ENCODE measurements at regions not wholly inside any gene's neighbourhood (a gene's known extent, or its start where the extent isn't known, plus 50 kb on each side); places are given as distances from the start of the nearest gene placed in this dataset.
"Not testable (repeated sequence)": the region's sequence is repeated elsewhere in the genome, so short reads cannot be mapped to it uniquely, and the experiment has no call there.

DNA sequence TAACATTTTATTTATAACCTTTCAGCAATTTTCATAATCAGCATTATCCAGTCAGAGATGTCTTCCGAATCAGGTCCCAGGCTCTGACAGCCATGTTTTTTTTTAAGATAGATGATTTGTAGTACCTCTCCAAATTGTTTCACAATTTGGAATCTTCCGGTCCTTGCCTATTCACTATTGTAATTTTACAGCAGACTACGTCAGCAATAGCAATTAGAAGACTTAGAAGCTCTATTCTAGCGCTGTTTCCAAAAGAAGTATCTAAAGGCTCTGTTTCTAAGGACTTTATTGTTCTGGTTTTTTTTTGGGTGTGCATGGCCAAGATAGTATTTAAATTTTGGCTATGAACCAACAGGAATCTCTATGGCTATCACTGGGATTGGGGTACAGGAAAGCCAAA, 94.6 kb upstream of the PELI1 start:
- Histone ChIP-seq H3K4me3 (ENCODE audit: low read length) (no peak overlapping the region), H3K36me3 (ENCODE audit: control insufficient read depth, insufficient read depth, low read length, severe bottlenecking) (no peaks in the 10 kb centered on the region), H3K4me1 (ENCODE audit: control insufficient read depth, insufficient read depth, low read length) (no peaks in the 10 kb centered on the region), H3K9ac (ENCODE audit: low read length) (no peak overlapping the region), H3K9me3 (ENCODE audit: control insufficient read depth, low read length) (no peaks in the 10 kb centered on the region), H3K27me3 (replicated peaks; ENCODE audit: control insufficient read depth, insufficient read depth, low read length) (no peaks in the 10 kb centered on the region)
- DNase-seq (ENCODE audit: low read depth), result no peak

DNA sequence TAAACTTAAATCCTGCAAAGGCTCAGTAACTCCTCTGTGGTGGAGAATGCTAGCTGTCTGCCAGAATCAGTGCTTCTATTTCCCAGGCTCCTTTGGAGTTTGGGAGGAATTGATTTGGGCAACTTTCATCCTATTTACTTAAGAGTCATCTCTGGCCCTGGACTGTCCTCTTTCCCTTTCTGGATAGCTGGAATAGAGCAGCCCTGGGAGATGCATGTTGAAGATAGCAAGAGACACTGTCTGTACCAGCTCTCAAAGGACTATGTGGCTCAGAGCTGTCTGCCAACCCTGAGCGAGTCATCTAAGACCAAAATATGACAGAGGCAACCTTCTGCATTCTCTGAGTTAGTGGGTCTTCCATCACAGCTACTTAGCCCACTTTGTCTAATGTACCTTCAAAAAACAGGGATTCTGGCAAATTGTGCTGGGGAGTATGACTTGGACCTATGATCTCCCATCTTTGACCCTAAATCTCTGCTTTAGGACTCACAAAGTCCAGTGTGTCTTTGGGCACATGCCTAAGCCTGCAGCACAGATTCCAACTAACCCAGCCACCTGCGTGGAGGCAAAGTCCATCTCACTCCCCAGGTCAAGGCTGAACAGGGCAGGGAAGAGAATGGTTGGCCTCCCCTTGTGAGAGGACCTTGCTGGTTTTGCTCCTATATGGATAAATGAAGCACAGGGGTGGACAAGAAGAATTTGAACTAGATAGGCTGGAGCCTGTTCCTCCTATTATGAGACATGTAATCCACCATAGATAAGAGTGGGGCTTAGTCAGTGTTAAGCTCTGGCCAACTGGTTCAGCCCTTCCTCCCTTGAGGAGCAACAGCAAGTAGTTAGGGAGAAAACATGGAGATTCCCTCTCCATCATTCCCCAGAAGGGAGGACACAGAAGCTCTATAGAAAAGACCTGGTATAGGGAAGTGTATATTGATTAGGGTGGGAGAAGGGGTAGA, 99.1 kb upstream of the PELI1 start:
- H3K36me3 ChIP-seq (ENCODE audit: control insufficient read depth, insufficient read depth, low read length, severe bottlenecking), result no peaks in the 10 kb centered on the region
- no peaks in the 10 kb centered on the region for H3K27me3 ChIP-seq (replicated peaks; ENCODE audit: control insufficient read depth, insufficient read depth, low read length)
- H3K9ac ChIP-seq (ENCODE audit: low read length), result no peak overlapping the region
- DNase-seq (ENCODE audit: low read depth), result no peak
- no peaks in the 10 kb centered on the region for H3K4me1 ChIP-seq (ENCODE audit: control insufficient read depth, insufficient read depth, low read length)
- no peaks in the 10 kb centered on the region for H3K9me3 ChIP-seq (ENCODE audit: control insufficient read depth, low read length)
- no peak overlapping the region for H3K4me3 ChIP-seq (ENCODE audit: low read length)

DNA sequence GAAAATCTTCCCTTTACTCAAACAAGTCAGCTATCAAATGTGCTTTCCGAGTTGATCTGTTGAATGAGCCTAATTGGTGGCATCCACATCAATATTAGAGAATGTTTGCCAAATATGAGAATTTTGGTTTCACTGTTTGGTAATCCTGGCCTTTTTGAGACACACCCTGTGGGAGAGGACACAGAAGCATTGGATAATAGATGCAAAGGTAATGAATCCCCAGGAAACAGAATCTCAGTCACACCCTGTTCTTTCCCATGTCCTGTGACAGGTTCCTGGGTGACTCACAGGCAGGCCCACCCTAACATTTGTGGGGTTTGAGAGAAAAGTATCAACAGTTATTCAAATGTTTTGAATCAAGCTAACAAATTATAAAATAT, 99.8 kb upstream of the PELI1 start:
- H3K36me3 ChIP-seq (ENCODE audit: control insufficient read depth, insufficient read depth, low read length, severe bottlenecking), result no peaks in the 10 kb centered on the region
- no peaks in the 10 kb centered on the region for H3K4me1 ChIP-seq (ENCODE audit: control insufficient read depth, insufficient read depth, low read length)
- no peak for DNase-seq (ENCODE audit: low read depth)
- no peak overlapping the region for H3K4me3 ChIP-seq (ENCODE audit: low read length)
- no peak overlapping the region for H3K9ac ChIP-seq (ENCODE audit: low read length)
- H3K27me3 ChIP-seq (replicated peaks; ENCODE audit: control insufficient read depth, insufficient read depth, low read length), result no peaks in the 10 kb centered on the region
- no peaks in the 10 kb centered on the region for H3K9me3 ChIP-seq (ENCODE audit: control insufficient read depth, low read length)

DNA sequence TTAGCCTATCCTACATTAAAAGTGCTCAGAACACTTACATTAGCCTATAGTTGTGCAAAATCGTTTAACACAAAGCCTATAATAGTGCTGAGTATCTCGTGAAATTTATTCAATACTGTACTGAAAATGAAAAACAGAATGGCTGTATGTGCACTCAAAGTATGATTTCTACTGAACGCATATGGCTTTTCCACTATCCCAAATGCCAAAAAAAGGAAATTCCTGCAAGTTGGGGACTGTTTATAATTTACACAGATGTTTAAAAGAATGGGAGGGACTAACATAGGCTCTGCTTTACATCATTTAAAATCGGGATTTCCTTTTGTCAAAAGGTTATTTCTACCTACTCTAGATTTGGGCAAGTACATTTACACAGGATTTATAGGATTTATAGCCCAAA, 101.4 kb upstream of the PELI1 start:
- Histone ChIP-seq H3K4me1 (ENCODE audit: control insufficient read depth, insufficient read depth, low read length) (no peaks in the 10 kb centered on the region), H3K27me3 (replicated peaks; ENCODE audit: control insufficient read depth, insufficient read depth, low read length) (peaks cover 5% of the 10 kb centered on the region)
- no peak for DNase-seq (ENCODE audit: low read depth)

GRCh38 chr2:64246962-64247361, 102.7 kb upstream of the PELI1 start:
- no peak overlapping the region for H3K4me3 ChIP-seq (ENCODE audit: low read length)
- peaks cover 5% of the 10 kb centered on the region for H3K27me3 ChIP-seq (replicated peaks; ENCODE audit: control insufficient read depth, insufficient read depth, low read length)
- DNase-seq (ENCODE audit: low read depth), result peak; percentile 18
- no peak overlapping the region for H3K9ac ChIP-seq (ENCODE audit: low read length)
- no peaks in the 10 kb centered on the region for H3K36me3 ChIP-seq (ENCODE audit: control insufficient read depth, insufficient read depth, low read length, severe bottlenecking)
- no peaks in the 10 kb centered on the region for H3K9me3 ChIP-seq (ENCODE audit: control insufficient read depth, low read length)
- H3K4me1 ChIP-seq (ENCODE audit: control insufficient read depth, insufficient read depth, low read length), result no peaks in the 10 kb centered on the region

More for the DNA sequence above, 101.4 kb upstream of the PELI1 start:
- H3K36me3 ChIP-seq (ENCODE audit: control insufficient read depth, insufficient read depth, low read length, severe bottlenecking), result no peaks in the 10 kb centered on the region
- H3K9me3 ChIP-seq (ENCODE audit: control insufficient read depth, low read length), result no peaks in the 10 kb centered on the region
- H3K9ac ChIP-seq (ENCODE audit: low read length), result no peak overlapping the region
- H3K4me3 ChIP-seq (ENCODE audit: low read length), result no peak overlapping the region

DNA sequence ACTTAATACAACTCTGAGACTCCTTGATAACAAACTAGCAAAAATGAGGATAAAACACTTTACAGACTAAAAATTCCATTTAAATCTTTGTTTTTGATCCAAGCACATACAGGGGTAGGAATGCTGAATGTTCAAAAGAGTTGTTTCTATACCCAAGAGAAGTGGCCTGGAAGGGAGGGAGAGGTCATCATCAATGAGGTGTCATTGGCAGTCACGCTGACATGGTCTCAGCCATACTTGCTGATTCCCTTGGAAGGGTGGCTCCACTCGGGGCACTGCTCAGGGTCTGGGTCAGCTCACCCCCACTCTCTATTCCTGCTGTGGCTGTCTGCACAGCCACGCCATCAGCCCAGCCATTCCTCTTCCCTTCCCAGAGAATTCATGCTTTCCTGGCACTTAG, 105.2 kb upstream of the PELI1 start:
- H3K9me3 ChIP-seq (ENCODE audit: control insufficient read depth, low read length), result no peaks in the 10 kb centered on the region
- H3K27me3 ChIP-seq (replicated peaks; ENCODE audit: control insufficient read depth, insufficient read depth, low read length), result peaks cover 5% of the 10 kb centered on the region
- no peaks in the 10 kb centered on the region for H3K36me3 ChIP-seq (ENCODE audit: control insufficient read depth, insufficient read depth, low read length, severe bottlenecking)
- DNase-seq (ENCODE audit: low read depth), result no peak
- no peaks in the 10 kb centered on the region for H3K4me1 ChIP-seq (ENCODE audit: control insufficient read depth, insufficient read depth, low read length)
- H3K4me3 ChIP-seq (ENCODE audit: low read length), result no peak overlapping the region
- H3K9ac ChIP-seq (ENCODE audit: low read length), result no peak overlapping the region

DNA sequence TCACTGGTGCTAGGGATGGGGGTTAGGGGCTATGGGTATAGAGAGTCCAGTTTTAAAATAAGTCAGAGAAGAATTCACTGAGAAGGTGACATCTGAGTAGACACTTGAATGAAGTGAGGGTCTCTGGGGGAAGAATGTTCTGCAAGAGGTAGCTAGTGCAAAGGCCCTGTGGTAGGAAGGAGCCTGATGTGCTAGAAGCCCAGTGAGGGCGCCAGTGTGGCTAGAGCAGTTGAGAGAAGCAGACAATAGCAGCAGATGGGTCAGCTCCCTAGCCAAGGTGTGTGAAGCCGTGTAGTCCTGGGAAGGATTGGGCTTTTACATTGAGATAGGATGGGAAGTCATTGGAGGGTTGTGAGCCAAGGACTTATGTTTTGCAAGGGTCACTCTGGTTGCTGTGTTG, 105.8 kb upstream of the PELI1 start:
- Histone ChIP-seq H3K9me3 (ENCODE audit: control insufficient read depth, low read length) (no peaks in the 10 kb centered on the region), H3K36me3 (ENCODE audit: control insufficient read depth, insufficient read depth, low read length, severe bottlenecking) (no peaks in the 10 kb centered on the region), H3K4me1 (ENCODE audit: control insufficient read depth, insufficient read depth, low read length) (no peaks in the 10 kb centered on the region), H3K4me3 (ENCODE audit: low read length) (no peak overlapping the region), H3K27me3 (replicated peaks; ENCODE audit: control insufficient read depth, insufficient read depth, low read length) (peaks cover 5% of the 10 kb centered on the region), H3K9ac (ENCODE audit: low read length) (no peak overlapping the region)
- DNase-seq (ENCODE audit: low read depth), result no peak

GRCh38 chr2:64250751-64251423, 106.7 kb upstream of the PELI1 start:
- no peaks in the 10 kb centered on the region for H3K4me1 ChIP-seq (ENCODE audit: control insufficient read depth, insufficient read depth, low read length)
- no peak for DNase-seq (ENCODE audit: low read depth)
- H3K4me3 ChIP-seq (ENCODE audit: low read length), result no peak overlapping the region

GRCh38 chr2:64251497-64252250, 107.5 kb upstream of the PELI1 start:
- no peak for DNase-seq (ENCODE audit: low read depth)
- Histone ChIP-seq H3K4me3 (ENCODE audit: low read length) (no peak overlapping the region), H3K4me1 (ENCODE audit: control insufficient read depth, insufficient read depth, low read length) (no peaks in the 10 kb centered on the region), H3K9me3 (ENCODE audit: control insufficient read depth, low read length) (no peaks in the 10 kb centered on the region), H3K36me3 (ENCODE audit: control insufficient read depth, insufficient read depth, low read length, severe bottlenecking) (no peaks in the 10 kb centered on the region), H3K27me3 (replicated peaks; ENCODE audit: control insufficient read depth, insufficient read depth, low read length) (peaks cover 5% of the 10 kb centered on the region), H3K9ac (ENCODE audit: low read length) (no peak overlapping the region)

More at GRCh38 chr2:64250751-64251423, 106.7 kb upstream of the PELI1 start:
- H3K27me3 ChIP-seq (replicated peaks; ENCODE audit: control insufficient read depth, insufficient read depth, low read length), result peaks cover 5% of the 10 kb centered on the region
- no peaks in the 10 kb centered on the region for H3K36me3 ChIP-seq (ENCODE audit: control insufficient read depth, insufficient read depth, low read length, severe bottlenecking)
- no peaks in the 10 kb centered on the region for H3K9me3 ChIP-seq (ENCODE audit: control insufficient read depth, low read length)
- H3K9ac ChIP-seq (ENCODE audit: low read length), result no peak overlapping the region

GRCh38 chr2:64252251-64252978, 108.2 kb upstream of the PELI1 start:
- H3K9me3 ChIP-seq (ENCODE audit: control insufficient read depth, low read length); H3K36me3 ChIP-seq (ENCODE audit: control insufficient read depth, insufficient read depth, low read length, severe bottlenecking); H3K4me1 ChIP-seq (ENCODE audit: control insufficient read depth, insufficient read depth, low read length); DNase-seq (ENCODE audit: low read depth); H3K27me3 ChIP-seq (replicated peaks; ENCODE audit: control insufficient read depth, insufficient read depth, low read length); H3K9ac ChIP-seq (ENCODE audit: low read length); H3K4me3 ChIP-seq (ENCODE audit: low read length): not testable (repeated sequence)
